A549 (cell line): ENCODE measurements at regions not wholly inside any gene's neighbourhood (a gene's known extent, or its start where the extent isn't known, plus 50 kb on each side); places are given as distances from the start of the nearest gene placed in this dataset.

Experiments used
- BHLHE40 ChIP-seq: IDR thresholded peaks from 2 replicates; pipeline ENCODE4 v1.6.1; 2012; ENCODE audit warnings: low read depth, low read length, inconsistent platforms
- CEBPB ChIP-seq, 2 experiments: fragments of >200 bp in 1 of 2; sonication (Bioruptor Twin) in 1 of 2; formaldehyde crosslinking in 1 of 2; IDR thresholded peaks; 2 replicates each; pipeline ENCODE4 v1.6.1; 2012 to 2016
- GATA3 ChIP-seq: IDR thresholded peaks from 2 replicates; pipeline ENCODE4 v1.6.1; 2012; ENCODE audit warnings: borderline replicate concordance
- HOXB5 ChIP-seq: fragments of 250-450 bp; sonication (Bioruptor Pico); IDR thresholded peaks from 2 replicates; pipeline ENCODE4 v1.5.0; 2020; ENCODE audit warnings: mild to moderate bottlenecking, moderate library complexity
- KDM1A ChIP-seq: fragments of 200-600 bp; sonication (generic); IDR thresholded peaks from 2 replicates; pipeline ENCODE4 v1.6.1; 2016; ENCODE audit warnings: low read depth, mild to moderate bottlenecking
- RFX5 ChIP-seq: fragments of 450-650 bp; IDR thresholded peaks from 2 replicates; pipeline ENCODE4 v1.7.1; 2014; ENCODE audit warnings: antibody characterized with exemption, mild to moderate bottlenecking, moderate library complexity
- RNF2 ChIP-seq: fragments of 200-600 bp; sonication (generic); IDR thresholded peaks from 2 replicates; pipeline ENCODE4 v1.6.1; 2016; ENCODE audit warnings: low read depth, mild to moderate bottlenecking, antibody characterized with exemption, moderate library complexity, borderline replicate concordance
- TF ChIP-seq, protein P1 (sequence below): fragments of >200 bp; sonication (Bioruptor Twin); formaldehyde crosslinking; IDR thresholded peaks from 3 replicates; pipeline ENCODE4 v1.5.1; 2016
- TF ChIP-seq, protein P2 (sequence below): IDR thresholded peaks from 2 replicates; pipeline ENCODE4 v1.6.1; 2012
- TF ChIP-seq, protein P3 (sequence below): IDR thresholded peaks from 2 replicates; pipeline ENCODE4 v1.6.1; 2012; ENCODE audit warnings: low read depth, borderline replicate concordance
- TF ChIP-seq, protein P4 (sequence below): fragments of 150-350 bp; IDR thresholded peaks from 2 replicates; pipeline ENCODE4 v1.6.1; 2014; ENCODE audit warnings: low read depth, mild to moderate bottlenecking, low read length
- TF ChIP-seq, protein P5 (sequence below): fragments of 450-650 bp; IDR thresholded peaks from 2 replicates; pipeline ENCODE4 v1.6.1; 2014; ENCODE audit warnings: antibody characterized with exemption
- TF ChIP-seq, protein P6 (sequence below): fragments of 250-450 bp; sonication (Bioruptor Pico); IDR thresholded peaks from 2 replicates; pipeline ENCODE4 v1.5.0; 2020; ENCODE audit warnings: low read depth, mild to moderate bottlenecking, moderate library complexity

DNA sequence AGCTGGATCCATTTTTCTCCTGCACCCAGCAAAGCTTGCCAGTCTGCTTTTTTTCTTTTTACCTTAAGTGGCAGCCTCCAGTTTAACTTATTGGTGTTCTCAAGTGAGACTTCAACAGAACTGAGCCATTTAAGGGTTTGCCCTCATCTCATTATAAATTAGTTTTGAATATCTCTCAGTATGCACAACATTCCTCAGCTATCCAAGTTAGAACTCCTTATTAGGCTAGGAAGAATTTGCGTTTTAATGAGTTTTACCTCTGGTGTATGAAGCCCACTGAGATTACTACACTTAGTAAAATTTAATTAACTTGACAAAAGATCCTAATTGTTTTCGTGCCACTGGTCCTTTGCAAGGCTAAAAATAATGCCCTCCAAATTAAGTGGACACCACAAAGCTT is 232.4 kb downstream of the CDH11 start:
- TF ChIP-seq, protein P1, sequence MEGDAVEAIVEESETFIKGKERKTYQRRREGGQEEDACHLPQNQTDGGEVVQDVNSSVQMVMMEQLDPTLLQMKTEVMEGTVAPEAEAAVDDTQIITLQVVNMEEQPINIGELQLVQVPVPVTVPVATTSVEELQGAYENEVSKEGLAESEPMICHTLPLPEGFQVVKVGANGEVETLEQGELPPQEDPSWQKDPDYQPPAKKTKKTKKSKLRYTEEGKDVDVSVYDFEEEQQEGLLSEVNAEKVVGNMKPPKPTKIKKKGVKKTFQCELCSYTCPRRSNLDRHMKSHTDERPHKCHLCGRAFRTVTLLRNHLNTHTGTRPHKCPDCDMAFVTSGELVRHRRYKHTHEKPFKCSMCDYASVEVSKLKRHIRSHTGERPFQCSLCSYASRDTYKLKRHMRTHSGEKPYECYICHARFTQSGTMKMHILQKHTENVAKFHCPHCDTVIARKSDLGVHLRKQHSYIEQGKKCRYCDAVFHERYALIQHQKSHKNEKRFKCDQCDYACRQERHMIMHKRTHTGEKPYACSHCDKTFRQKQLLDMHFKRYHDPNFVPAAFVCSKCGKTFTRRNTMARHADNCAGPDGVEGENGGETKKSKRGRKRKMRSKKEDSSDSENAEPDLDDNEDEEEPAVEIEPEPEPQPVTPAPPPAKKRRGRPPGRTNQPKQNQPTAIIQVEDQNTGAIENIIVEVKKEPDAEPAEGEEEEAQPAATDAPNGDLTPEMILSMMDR = no peak
- TF ChIP-seq, protein P2, sequence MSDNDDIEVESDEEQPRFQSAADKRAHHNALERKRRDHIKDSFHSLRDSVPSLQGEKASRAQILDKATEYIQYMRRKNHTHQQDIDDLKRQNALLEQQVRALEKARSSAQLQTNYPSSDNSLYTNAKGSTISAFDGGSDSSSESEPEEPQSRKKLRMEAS = no peak
- no peak for TF ChIP-seq KDM1A
- no peak for TF ChIP-seq BHLHE40
- TF ChIP-seq RFX5 = no peak
- TF ChIP-seq, protein P3, sequence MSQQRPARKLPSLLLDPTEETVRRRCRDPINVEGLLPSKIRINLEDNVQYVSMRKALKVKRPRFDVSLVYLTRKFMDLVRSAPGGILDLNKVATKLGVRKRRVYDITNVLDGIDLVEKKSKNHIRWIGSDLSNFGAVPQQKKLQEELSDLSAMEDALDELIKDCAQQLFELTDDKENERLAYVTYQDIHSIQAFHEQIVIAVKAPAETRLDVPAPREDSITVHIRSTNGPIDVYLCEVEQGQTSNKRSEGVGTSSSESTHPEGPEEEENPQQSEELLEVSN = no peak
- TF ChIP-seq RNF2 = no peak
- TF ChIP-seq, protein P4, sequence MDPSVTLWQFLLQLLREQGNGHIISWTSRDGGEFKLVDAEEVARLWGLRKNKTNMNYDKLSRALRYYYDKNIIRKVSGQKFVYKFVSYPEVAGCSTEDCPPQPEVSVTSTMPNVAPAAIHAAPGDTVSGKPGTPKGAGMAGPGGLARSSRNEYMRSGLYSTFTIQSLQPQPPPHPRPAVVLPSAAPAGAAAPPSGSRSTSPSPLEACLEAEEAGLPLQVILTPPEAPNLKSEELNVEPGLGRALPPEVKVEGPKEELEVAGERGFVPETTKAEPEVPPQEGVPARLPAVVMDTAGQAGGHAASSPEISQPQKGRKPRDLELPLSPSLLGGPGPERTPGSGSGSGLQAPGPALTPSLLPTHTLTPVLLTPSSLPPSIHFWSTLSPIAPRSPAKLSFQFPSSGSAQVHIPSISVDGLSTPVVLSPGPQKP = no peak
- TF ChIP-seq, protein P5, sequence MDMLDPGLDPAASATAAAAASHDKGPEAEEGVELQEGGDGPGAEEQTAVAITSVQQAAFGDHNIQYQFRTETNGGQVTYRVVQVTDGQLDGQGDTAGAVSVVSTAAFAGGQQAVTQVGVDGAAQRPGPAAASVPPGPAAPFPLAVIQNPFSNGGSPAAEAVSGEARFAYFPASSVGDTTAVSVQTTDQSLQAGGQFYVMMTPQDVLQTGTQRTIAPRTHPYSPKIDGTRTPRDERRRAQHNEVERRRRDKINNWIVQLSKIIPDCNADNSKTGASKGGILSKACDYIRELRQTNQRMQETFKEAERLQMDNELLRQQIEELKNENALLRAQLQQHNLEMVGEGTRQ = no peak
- TF ChIP-seq, protein P6, sequence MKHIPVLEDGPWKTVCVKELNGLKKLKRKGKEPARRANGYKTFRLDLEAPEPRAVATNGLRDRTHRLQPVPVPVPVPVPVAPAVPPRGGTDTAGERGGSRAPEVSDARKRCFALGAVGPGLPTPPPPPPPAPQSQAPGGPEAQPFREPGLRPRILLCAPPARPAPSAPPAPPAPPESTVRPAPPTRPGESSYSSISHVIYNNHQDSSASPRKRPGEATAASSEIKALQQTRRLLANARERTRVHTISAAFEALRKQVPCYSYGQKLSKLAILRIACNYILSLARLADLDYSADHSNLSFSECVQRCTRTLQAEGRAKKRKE (CRISPR knock-in tag) = no peak
- TF ChIP-seq GATA3 = no peak
- TF ChIP-seq HOXB5 = no peak
- no peak for TF ChIP-seq CEBPB (IDR thresholded peaks at IDR 0.05)
